HEK293 (cell line): ENCODE measurements at regions not wholly inside any gene's neighbourhood (a gene's known extent, or its start where the extent isn't known, plus 50 kb on each side); places are given as distances from the start of the nearest gene placed in this dataset.

Source experiments
- CTCF ChIA-PET: fragments of 350-600 bp; formaldehyde crosslinking; extraction: SDS; loops from one replicate; lab custom pipeline; 2021; ENCODE audit warnings: antibody characterized with exemption; lab: Yijun Ruan, JAX
- POLR2A ChIA-PET: fragments of 300-600 bp; formaldehyde crosslinking; extraction: SDS; loops from one replicate; lab custom pipeline; 2020; ENCODE audit warnings: antibody characterized with exemption, inconsistent platforms; lab: Yijun Ruan, JAX
- H3K27ac ChIP-seq: fragments of 200-500 bp; sonication (Bioruptor generic); 2 replicates; pipeline ENCODE4 v1.5.1; 2014; ENCODE audit warnings: low read depth, low read length, control low read depth, inconsistent platforms; ENCODE audit errors: extremely low read depth
- H3K36me3 ChIP-seq, 2 experiments: fragments of 200-500 bp in 1 of 2; sonication (Bioruptor generic) in 1 of 2; 1 replicate in 1 of 2; 2 replicates in 1 of 2; pipeline ENCODE4 v1.5.1; 2014 to 2017; ENCODE audit warnings: inconsistent platforms in 2 of 2, low read length in 2 of 2; ENCODE audit not compliant: control insufficient read depth in 2 of 2, insufficient read depth in 1 of 2
- H3K4me1 ChIP-seq: fragments of 200-500 bp; sonication (Bioruptor generic); 2 replicates; pipeline ENCODE4 v1.5.1; 2014; ENCODE audit warnings: mild to moderate bottlenecking, low read length, inconsistent platforms; ENCODE audit not compliant: control insufficient read depth, insufficient read depth
- H3K4me3 ChIP-seq: 2 replicates; pipeline ENCODE4 v1.5.1; 2011; ENCODE audit warnings: low read depth, mild to moderate bottlenecking, control low read depth, low read length, moderate library complexity
- H3K9me3 ChIP-seq: fragments of 200-500 bp; sonication (Bioruptor generic); 2 replicates; pipeline ENCODE4 v1.5.1; 2014; ENCODE audit warnings: low read depth, low read length, inconsistent platforms; ENCODE audit not compliant: control insufficient read depth, insufficient read depth
- KLF10 ChIP-seq: fragments of 450-650 bp; IDR thresholded peaks from 2 replicates; pipeline ENCODE4 v1.5.1; 2018; ENCODE audit warnings: missing biosample characterization, mild to moderate bottlenecking, missing genetic modification characterization
- MZF1 ChIP-seq: fragments of 450-650 bp; formaldehyde crosslinking; IDR thresholded peaks from 2 replicates; pipeline ENCODE4 v1.5.1; 2017; ENCODE audit warnings: missing biosample characterization, missing genetic modification characterization, borderline replicate concordance
- PRDM1 ChIP-seq: fragments of 450-650 bp; formaldehyde crosslinking; IDR thresholded peaks from 2 replicates; pipeline ENCODE4; 2016; ENCODE audit warnings: missing biosample characterization, missing genetic modification characterization
- SCRT1 ChIP-seq: fragments of 450-650 bp; formaldehyde crosslinking; IDR thresholded peaks from 2 replicates; pipeline ENCODE4 v1.5.1; 2016; ENCODE audit warnings: missing biosample characterization, missing genetic modification characterization, borderline replicate concordance
- YY2 ChIP-seq: fragments of 450-650 bp; formaldehyde crosslinking; IDR thresholded peaks from 2 replicates; pipeline ENCODE4 v1.5.1; 2016; ENCODE audit warnings: missing biosample characterization, missing genetic modification characterization
- ZBTB17 ChIP-seq: fragments of 450-650 bp; formaldehyde crosslinking; IDR thresholded peaks from 2 replicates; pipeline ENCODE4 v1.5.1; 2016; ENCODE audit warnings: missing biosample characterization, missing genetic modification characterization
- ZFP3 ChIP-seq: fragments of 450-650 bp; formaldehyde crosslinking; IDR thresholded peaks from 2 replicates; pipeline ENCODE4 v1.5.1; 2016; ENCODE audit warnings: low read depth, missing biosample characterization, missing genetic modification characterization
- ZNF114 ChIP-seq: fragments of 450-650 bp; formaldehyde crosslinking; IDR thresholded peaks from 2 replicates; pipeline ENCODE4 v1.5.0; 2017; ENCODE audit warnings: missing biosample characterization, missing genetic modification characterization
- ZNF133 ChIP-seq: fragments of 450-650 bp; formaldehyde crosslinking; IDR thresholded peaks from 2 replicates; pipeline ENCODE4 v1.5.1; 2016; ENCODE audit warnings: missing biosample characterization, missing genetic modification characterization
- ZNF341 ChIP-seq: fragments of 450-650 bp; formaldehyde crosslinking; IDR thresholded peaks from 2 replicates; pipeline ENCODE4; 2016; ENCODE audit warnings: low read depth, missing biosample characterization, missing genetic modification characterization
- ZNF488 ChIP-seq: fragments of 450-650 bp; formaldehyde crosslinking; IDR thresholded peaks from 2 replicates; pipeline ENCODE4 v1.5.1; 2016; ENCODE audit warnings: missing biosample characterization, missing genetic modification characterization
- ZNF501 ChIP-seq: fragments of 450-650 bp; formaldehyde crosslinking; IDR thresholded peaks from 2 replicates; pipeline ENCODE4 v1.5.1; 2016; ENCODE audit warnings: missing biosample characterization, missing genetic modification characterization
- ZNF585B ChIP-seq: fragments of 450-650 bp; formaldehyde crosslinking; IDR thresholded peaks from 2 replicates; pipeline ENCODE4 v1.5.1; 2016; ENCODE audit warnings: missing biosample characterization, missing genetic modification characterization
- TF ChIP-seq, protein P1 (sequence below): fragments of 450-650 bp; formaldehyde crosslinking; IDR thresholded peaks from 2 replicates; pipeline ENCODE4 v1.5.1; 2016; ENCODE audit warnings: missing biosample characterization, missing genetic modification characterization
- TF ChIP-seq, protein P2 (sequence below): fragments of 450-650 bp; IDR thresholded peaks from 2 replicates; pipeline ENCODE4 v1.5.1; 2018; ENCODE audit warnings: missing biosample characterization, missing genetic modification characterization
- TF ChIP-seq, protein P3 (sequence below): fragments of 450-650 bp; formaldehyde crosslinking; IDR thresholded peaks from 2 replicates; pipeline ENCODE4 v1.5.1; 2016; ENCODE audit warnings: missing biosample characterization, missing genetic modification characterization

GRCh38 chr3:8103954-8104353 is 397.7 kb upstream of the LMCD1 start:
- Histone ChIP-seq H3K36me3 (no peaks in the 10 kb centered on the region), H3K27ac (no peak overlapping the region), H3K4me1 (no peaks in the 10 kb centered on the region), H3K9me3 (no peaks in the 10 kb centered on the region), H3K4me3 (no peak overlapping the region)
- ChIA-PET POLR2A (no interaction called here), CTCF (interaction anchor here (1.0 kb wide), 1 partner anchor 339 kb away, joined by 4 read pairs; no protein-coding TSS in a partner anchor)
- no peak for TF ChIP-seq ZNF488 (tag by site-specific recombination)
- TF ChIP-seq, protein P1, sequence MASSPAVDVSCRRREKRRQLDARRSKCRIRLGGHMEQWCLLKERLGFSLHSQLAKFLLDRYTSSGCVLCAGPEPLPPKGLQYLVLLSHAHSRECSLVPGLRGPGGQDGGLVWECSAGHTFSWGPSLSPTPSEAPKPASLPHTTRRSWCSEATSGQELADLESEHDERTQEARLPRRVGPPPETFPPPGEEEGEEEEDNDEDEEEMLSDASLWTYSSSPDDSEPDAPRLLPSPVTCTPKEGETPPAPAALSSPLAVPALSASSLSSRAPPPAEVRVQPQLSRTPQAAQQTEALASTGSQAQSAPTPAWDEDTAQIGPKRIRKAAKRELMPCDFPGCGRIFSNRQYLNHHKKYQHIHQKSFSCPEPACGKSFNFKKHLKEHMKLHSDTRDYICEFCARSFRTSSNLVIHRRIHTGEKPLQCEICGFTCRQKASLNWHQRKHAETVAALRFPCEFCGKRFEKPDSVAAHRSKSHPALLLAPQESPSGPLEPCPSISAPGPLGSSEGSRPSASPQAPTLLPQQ: no peak
- no peak for TF ChIP-seq ZNF501 (tag by site-specific recombination)
- no peak for TF ChIP-seq ZNF585B (tag by site-specific recombination)
- no peak for TF ChIP-seq ZNF133 (tag by site-specific recombination)
- no peak for TF ChIP-seq ZNF114 (tag by site-specific recombination)

- CTCF ChIA-PET: no interaction called here
- TF ChIP-seq MZF1 (tag by site-specific recombination): no peak
- TF ChIP-seq, protein P2, sequence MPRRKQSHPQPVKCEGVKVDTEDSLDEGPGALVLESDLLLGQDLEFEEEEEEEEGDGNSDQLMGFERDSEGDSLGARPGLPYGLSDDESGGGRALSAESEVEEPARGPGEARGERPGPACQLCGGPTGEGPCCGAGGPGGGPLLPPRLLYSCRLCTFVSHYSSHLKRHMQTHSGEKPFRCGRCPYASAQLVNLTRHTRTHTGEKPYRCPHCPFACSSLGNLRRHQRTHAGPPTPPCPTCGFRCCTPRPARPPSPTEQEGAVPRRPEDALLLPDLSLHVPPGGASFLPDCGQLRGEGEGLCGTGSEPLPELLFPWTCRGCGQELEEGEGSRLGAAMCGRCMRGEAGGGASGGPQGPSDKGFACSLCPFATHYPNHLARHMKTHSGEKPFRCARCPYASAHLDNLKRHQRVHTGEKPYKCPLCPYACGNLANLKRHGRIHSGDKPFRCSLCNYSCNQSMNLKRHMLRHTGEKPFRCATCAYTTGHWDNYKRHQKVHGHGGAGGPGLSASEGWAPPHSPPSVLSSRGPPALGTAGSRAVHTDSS (tag by site-specific recombination): no peak
- TF ChIP-seq SCRT1 (tag by site-specific recombination): no peak
- TF ChIP-seq ZBTB17 (tag by site-specific recombination): no peak
- no peak for TF ChIP-seq ZFP3 (tag by site-specific recombination)
- TF ChIP-seq, protein P3, sequence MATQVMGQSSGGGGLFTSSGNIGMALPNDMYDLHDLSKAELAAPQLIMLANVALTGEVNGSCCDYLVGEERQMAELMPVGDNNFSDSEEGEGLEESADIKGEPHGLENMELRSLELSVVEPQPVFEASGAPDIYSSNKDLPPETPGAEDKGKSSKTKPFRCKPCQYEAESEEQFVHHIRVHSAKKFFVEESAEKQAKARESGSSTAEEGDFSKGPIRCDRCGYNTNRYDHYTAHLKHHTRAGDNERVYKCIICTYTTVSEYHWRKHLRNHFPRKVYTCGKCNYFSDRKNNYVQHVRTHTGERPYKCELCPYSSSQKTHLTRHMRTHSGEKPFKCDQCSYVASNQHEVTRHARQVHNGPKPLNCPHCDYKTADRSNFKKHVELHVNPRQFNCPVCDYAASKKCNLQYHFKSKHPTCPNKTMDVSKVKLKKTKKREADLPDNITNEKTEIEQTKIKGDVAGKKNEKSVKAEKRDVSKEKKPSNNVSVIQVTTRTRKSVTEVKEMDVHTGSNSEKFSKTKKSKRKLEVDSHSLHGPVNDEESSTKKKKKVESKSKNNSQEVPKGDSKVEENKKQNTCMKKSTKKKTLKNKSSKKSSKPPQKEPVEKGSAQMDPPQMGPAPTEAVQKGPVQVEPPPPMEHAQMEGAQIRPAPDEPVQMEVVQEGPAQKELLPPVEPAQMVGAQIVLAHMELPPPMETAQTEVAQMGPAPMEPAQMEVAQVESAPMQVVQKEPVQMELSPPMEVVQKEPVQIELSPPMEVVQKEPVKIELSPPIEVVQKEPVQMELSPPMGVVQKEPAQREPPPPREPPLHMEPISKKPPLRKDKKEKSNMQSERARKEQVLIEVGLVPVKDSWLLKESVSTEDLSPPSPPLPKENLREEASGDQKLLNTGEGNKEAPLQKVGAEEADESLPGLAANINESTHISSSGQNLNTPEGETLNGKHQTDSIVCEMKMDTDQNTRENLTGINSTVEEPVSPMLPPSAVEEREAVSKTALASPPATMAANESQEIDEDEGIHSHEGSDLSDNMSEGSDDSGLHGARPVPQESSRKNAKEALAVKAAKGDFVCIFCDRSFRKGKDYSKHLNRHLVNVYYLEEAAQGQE (tag by site-specific recombination): no peak
- TF ChIP-seq YY2 (tag by site-specific recombination): no peak
- no peak for TF ChIP-seq PRDM1
- TF ChIP-seq KLF10: no peak
- no peak for TF ChIP-seq ZNF341 (tag by site-specific recombination)
- TF ChIP-seq, all 188 proteins: peak for 0
- H3K4me3 ChIP-seq: no peak overlapping the region
- H3K27ac ChIP-seq: no peak overlapping the region
- H3K36me3 ChIP-seq: no peaks in the 10 kb centered on the region
- POLR2A ChIA-PET: no interaction called here
- no peaks in the 10 kb centered on the region for H3K9me3 ChIP-seq
- H3K4me1 ChIP-seq: no peaks in the 10 kb centered on the region
Observed at GRCh38 chr3:8106921-8107320, 394.7 kb upstream of the LMCD1 start.
